Common myeloid progenitor, CD34-positive (primary cell): ENCODE measurements at regions not wholly inside any gene's neighbourhood (a gene's known extent, or its start where the extent isn't known, plus 50 kb on each side); places are given as distances from the start of the nearest gene placed in this dataset.

Source experiments
- CTCF ChIA-PET: fragments of 350-600 bp; sonication (Branson Sonifier 250); formaldehyde crosslinking; loops from one replicate; lab custom pipeline; 2021; ENCODE audit warnings: antibody characterized with exemption; lab: Charles Lee
- POLR2A ChIA-PET: fragments of 350-600 bp; sonication (Branson Sonifier 250); formaldehyde crosslinking; loops from one replicate; lab custom pipeline; 2021; ENCODE audit warnings: antibody characterized with exemption; lab: Charles Lee
- DNase-seq, 3 donors: peaks; one replicate each; pipeline versions ENCODE4 v3.0.0 to v3.0.0-alpha.2; 2013
- H3K27ac ChIP-seq, 2 experiments: 1 replicate in 1 of 2; 2 replicates in 1 of 2; pipeline ENCODE4 v1.7.0; 2013; ENCODE audit warnings: inconsistent platforms in 2 of 2, low read length in 2 of 2, mild to moderate bottlenecking in 2 of 2, low read depth in 1 of 2, moderate library complexity in 1 of 2; ENCODE audit not compliant: severe bottlenecking in 2 of 2, insufficient read depth in 1 of 2, poor library complexity in 1 of 2
- H3K27me3 ChIP-seq, 5 experiments: replicated peaks in 2 of 5; 1 replicate in 3 of 5; 2 replicates in 2 of 5; pipeline versions ENCODE4 v1.6.1 to v1.7.0; 2013; ENCODE audit warnings: low read length in 4 of 5, mild to moderate bottlenecking in 2 of 5, moderate library complexity in 2 of 5, inconsistent platforms in 1 of 5; ENCODE audit not compliant: insufficient read depth in 5 of 5, control insufficient read depth in 4 of 5
- H3K36me3 ChIP-seq, 4 experiments: 1 replicate in 2 of 4; 2 replicates in 2 of 4; pipeline versions ENCODE4 v1.6.1 to v1.7.0; 2013; ENCODE audit warnings: low read length in 3 of 4, control low read depth in 1 of 4, mild to moderate bottlenecking in 1 of 4; ENCODE audit not compliant: control insufficient read depth in 4 of 4, insufficient read depth in 4 of 4
- H3K4me1 ChIP-seq, 4 experiments: 1 replicate in 3 of 4; 2 replicates in 1 of 4; pipeline versions ENCODE4 v1.6.1 to v1.7.1; 2013; ENCODE audit warnings: low read length in 3 of 4, mild to moderate bottlenecking in 3 of 4, control low read depth in 1 of 4, inconsistent platforms in 1 of 4, moderate library complexity in 1 of 4; ENCODE audit not compliant: control insufficient read depth in 4 of 4, insufficient read depth in 4 of 4; ENCODE audit errors: control extremely low read depth in 1 of 4
- H3K4me3 ChIP-seq, 7 experiments: 1 replicate in 4 of 7; 2 replicates in 3 of 7; pipeline versions ENCODE4 v1.5.1 to v1.7.0; 2013; ENCODE audit warnings: mild to moderate bottlenecking in 7 of 7, low read length in 6 of 7, moderate library complexity in 6 of 7, inconsistent platforms in 2 of 7, low read depth in 2 of 7, control low read depth in 1 of 7; ENCODE audit not compliant: insufficient read depth in 4 of 7, control insufficient read depth in 1 of 7; ENCODE audit errors: extremely low read depth in 1 of 7
- H3K9me3 ChIP-seq, 5 experiments: 1 replicate in 4 of 5; 2 replicates in 1 of 5; pipeline versions ENCODE4 v1.6.1 to v1.7.1; 2013; ENCODE audit warnings: low read length in 4 of 5, mild to moderate bottlenecking in 2 of 5, inconsistent platforms in 1 of 5, low read depth in 1 of 5, moderate library complexity in 1 of 5; ENCODE audit not compliant: control insufficient read depth in 4 of 5, insufficient read depth in 2 of 5; ENCODE audit errors: control extremely low read depth in 1 of 5
- whole genome bisulfite sequencing: methylation state at CpG from one replicate; pipeline ENCODE4 v1.1.5; 2013; ENCODE audit not compliant: insufficient coverage; 5-methylcytosine and 5-hydroxymethylcytosine counted together

DNA sequence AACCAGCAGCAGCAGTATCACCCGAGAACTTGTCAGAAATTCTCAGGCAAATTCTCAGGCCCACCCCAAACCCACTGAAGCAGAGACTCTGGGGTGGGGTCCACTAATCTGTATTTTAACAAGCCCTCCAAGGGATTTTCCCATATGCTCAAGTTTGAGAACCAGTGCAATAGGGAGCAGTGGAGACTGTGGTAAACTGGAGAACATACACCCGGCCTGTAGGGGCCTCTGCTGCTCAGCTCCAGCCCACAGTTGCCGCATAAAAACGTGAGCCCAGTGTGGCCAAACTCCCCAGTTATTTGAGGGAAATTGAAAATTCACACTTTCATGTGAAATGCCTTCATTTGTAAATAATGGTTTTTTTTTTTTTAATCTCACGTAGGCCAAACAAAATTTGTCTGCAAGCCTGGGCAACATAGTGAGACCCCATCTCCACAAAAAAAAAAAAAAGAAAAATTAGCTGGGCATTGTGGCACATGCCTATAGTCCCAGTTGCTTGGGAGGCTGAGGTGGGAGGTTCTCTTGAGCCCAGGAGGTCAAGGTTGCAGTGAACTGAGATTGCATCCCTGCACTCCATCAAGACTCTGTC, 97.6 kb upstream of the ZMIZ1 start:
- no peak for DNase-seq
- ChIA-PET POLR2A (no interaction called here), CTCF (no interaction called here)
- Histone ChIP-seq H3K4me3 (no peak overlapping the region), H3K9me3 (no peaks in the 10 kb centered on the region), H3K36me3 (no peaks in the 10 kb centered on the region), H3K27me3 (no peaks in the 10 kb centered on the region), H3K27ac (no peak overlapping the region), H3K4me1 (peaks cover 4 to 28% (median 23%) of the 10 kb centered on the region in 4 experiments)
- WGBS = 94% methylated on average over 3 of the region's 5 CpGs

DNA sequence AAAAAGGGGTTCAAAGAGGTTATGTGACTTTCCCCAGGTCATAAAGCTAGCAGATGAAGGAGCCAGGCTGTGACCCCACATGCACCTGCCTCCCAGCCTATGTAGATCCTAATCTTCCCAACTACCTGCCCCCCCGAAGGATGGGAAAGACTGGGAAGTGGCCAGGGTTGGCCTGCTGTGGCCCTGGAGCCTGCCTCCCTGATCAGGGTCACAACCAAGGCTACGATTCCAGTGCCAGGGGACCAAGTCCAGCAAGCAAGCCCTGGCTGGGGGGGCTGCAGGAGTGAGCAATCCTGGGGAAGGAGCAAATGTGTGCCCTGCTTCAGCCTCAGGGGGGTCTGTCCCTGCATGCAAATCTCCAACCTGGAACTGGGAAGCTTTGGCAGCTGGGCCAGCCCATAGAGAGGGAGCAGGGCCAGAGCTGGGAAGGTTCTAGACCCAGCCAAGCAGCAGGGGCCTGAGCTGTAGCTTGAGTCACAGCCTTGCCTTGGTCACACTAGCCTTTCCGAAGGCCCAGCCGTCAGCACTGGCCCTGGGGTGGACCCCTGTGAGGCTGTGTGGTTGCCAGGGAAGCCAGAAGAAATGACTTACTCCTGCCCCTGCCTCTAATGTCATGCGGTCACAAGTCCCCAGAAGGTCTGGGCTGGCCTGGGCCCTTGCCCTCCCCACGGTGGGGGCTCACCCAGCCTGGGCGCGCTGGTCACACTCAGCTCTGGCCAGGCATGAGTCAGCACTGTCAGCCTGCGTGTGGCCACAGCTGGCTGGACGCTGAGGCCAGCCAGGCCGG, 96.4 kb upstream of the ZMIZ1 start:
- 97% methylated on average over 8 of the region's 11 CpGs for WGBS

DNA sequence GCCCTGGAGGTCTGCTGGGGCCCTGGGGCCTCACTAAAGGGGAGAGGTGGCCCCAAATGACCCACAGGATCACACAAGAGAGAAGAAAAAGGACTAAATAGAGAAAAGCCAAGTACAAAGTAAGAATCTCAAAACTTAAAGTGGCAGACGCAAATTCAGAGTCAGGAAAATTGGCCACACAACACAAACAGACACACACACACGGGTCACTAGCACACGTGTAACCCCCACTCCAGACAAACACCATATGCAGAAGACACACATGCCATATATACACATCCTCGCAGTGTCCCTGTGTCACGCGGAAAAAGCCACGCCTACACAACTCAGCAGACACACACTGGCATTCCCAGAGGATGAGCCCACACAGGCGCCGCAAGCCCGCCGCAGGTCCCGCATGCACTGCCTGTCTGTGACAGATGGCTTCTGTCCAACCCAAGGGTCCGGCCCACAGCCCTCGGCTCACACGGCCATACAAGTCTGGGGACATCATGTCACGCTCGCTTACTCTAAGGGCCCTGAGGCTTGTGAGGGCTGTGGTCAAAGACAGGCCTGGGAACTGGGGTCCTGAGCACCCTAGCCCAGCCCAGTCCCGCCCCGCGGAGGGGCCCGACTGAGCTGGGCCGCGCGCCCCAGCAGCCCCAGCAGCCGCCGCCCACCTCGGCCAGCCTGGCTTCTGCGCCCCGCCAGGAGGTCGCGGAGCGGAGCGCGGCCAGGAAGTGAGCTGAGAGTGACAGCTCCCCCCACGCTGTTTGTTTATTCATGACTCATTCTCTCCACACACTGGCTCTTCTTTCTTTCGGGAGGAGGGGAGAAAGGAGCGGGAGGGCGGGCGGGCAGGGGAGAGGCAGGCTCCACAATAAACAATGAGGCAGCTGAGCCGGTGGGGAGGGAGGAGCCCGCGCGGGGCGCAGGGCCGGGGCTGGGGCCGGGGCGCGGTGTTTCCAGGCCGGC, 95.5 kb upstream of the ZMIZ1 start:
- POLR2A ChIA-PET = no interaction called here

More for the DNA sequence above, 96.4 kb upstream of the ZMIZ1 start:
- Histone ChIP-seq H3K4me3 (no peak overlapping the region), H3K27me3 (no peaks in the 10 kb centered on the region), H3K9me3 (no peaks in the 10 kb centered on the region), H3K36me3 (no peaks in the 10 kb centered on the region), H3K27ac (peak overlapping the region in 1 of 2 experiments; percentile 68), H3K4me1 (peaks cover 4 to 28% (median 23%) of the 10 kb centered on the region in 4 experiments)
- DNase-seq = no peak
- CTCF ChIA-PET = interaction anchor here (1.7 kb wide), 1 partner anchor 25 kb away, joined by 4 read pairs; no protein-coding TSS in a partner anchor
- POLR2A ChIA-PET = no interaction called here

GRCh38 chr10:78973901-78974616, 94.7 kb upstream of the ZMIZ1 start:
- DNase-seq = peak in 2 of 3 donors; percentile 43 to 56
- CTCF ChIA-PET = interaction anchor here (1.0 to 1.7 kb wide), 9 partner anchors 8 to 928 kb away, joined by 3 to 8 read pairs (median 3); no protein-coding TSS in a partner anchor

More for the DNA sequence above, 95.5 kb upstream of the ZMIZ1 start:
- 15% methylated on average over 28 of the region's 49 CpGs for WGBS
- H3K4me3 ChIP-seq = peak overlapping the region; percentile 3 to 78 (median 52)
- H3K27ac ChIP-seq = peak overlapping the region in 1 of 2 experiments; percentile 68
- peaks cover 4 to 28% (median 23%) of the 10 kb centered on the region in 4 experiments for H3K4me1 ChIP-seq
- CTCF ChIA-PET = interaction anchor here (1.7 kb wide), 1 partner anchor 26 kb away, joined by 4 read pairs; no protein-coding TSS in a partner anchor
- no peaks in the 10 kb centered on the region for H3K27me3 ChIP-seq
- DNase-seq = peak; percentile 75 to 92 (median 88)
- H3K36me3 ChIP-seq = no peaks in the 10 kb centered on the region
- no peaks in the 10 kb centered on the region for H3K9me3 ChIP-seq

DNA sequence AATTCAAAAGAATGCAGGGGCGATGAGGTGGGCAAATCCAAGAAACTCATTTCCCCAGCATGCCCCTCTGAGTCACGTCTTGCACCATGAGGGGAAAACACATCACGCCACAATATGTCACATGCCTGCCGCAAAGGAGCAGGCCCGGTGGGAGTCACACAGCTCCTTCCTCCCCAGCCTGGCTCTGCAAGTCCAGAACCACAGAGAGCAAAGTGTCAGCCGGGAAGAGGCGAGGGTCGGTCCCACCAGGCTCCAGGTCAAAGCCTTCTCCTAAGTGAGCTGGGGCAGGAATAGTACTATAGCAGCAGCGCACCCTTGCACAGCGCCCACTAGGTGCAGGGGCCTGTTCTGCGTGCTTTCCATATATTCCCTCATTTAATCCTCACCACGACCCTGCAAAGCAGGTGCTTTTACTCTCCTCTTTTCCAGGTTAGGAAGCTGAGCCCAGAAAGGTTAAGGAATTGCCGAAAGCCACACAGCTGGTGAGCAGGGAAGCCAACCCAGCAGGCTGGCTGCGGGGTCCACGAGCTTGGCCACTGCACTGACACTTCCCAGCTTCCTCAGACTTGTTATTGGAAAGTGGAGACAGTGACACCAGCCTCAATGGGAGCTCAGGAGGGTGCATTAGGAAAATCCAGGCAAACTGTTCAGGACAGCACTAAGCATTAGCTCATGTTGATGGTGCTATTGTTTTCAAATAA, 94.0 kb upstream of the ZMIZ1 start:
- peak overlapping the region in 1 of 2 experiments; percentile 83 for H3K27ac ChIP-seq
- no peaks in the 10 kb centered on the region for H3K36me3 ChIP-seq
- POLR2A ChIA-PET = interaction anchor here (0.5 to 0.7 kb wide), 3 partner anchors 15 to 546 kb away, joined by 3 read pairs; no protein-coding TSS in a partner anchor
- H3K27me3 ChIP-seq = no peaks in the 10 kb centered on the region
- WGBS = 26% methylated on average over 15 of the region's 15 CpGs
- H3K4me3 ChIP-seq = peak overlapping the region in 5 of 7 experiments; percentile 48 to 78 (median 51)
- peaks cover 4 to 26% (median 22%) of the 10 kb centered on the region in 4 experiments for H3K4me1 ChIP-seq
- DNase-seq = peak; percentile 84 to 93 (median 92)
- CTCF ChIA-PET = interaction anchor here (0.6 to 1.6 kb wide), 16 partner anchors 8 to 929 kb away, joined by 3 to 8 read pairs (median 4); no protein-coding TSS in a partner anchor
- H3K9me3 ChIP-seq = no peaks in the 10 kb centered on the region

More at GRCh38 chr10:78973901-78974616, 94.7 kb upstream of the ZMIZ1 start:
- peak overlapping the region in 1 of 2 experiments; percentile 83 for H3K27ac ChIP-seq
- 0% methylated on average over 14 of the region's 42 CpGs for WGBS
- peak overlapping the region; percentile 0 to 78 (median 51) for H3K4me3 ChIP-seq
- POLR2A ChIA-PET = interaction anchor here (0.5 kb wide), 2 partner anchors 16 to 546 kb away, joined by 3 read pairs; no protein-coding TSS in a partner anchor
- H3K4me1 ChIP-seq = peaks cover 4 to 28% (median 23%) of the 10 kb centered on the region in 4 experiments
- H3K9me3 ChIP-seq = no peaks in the 10 kb centered on the region
- no peaks in the 10 kb centered on the region for H3K27me3 ChIP-seq
- H3K36me3 ChIP-seq = no peaks in the 10 kb centered on the region
